GM12873 (cell line): ENCODE measurements at regions not wholly inside any gene's neighbourhood (a gene's known extent, or its start where the extent isn't known, plus 50 kb on each side); places are given as distances from the start of the nearest gene placed in this dataset.

Experiments
- TF ChIP-seq, protein P1 (sequence below): IDR thresholded peaks from 2 replicates; pipeline ENCODE4 v1.5.1; 2012; ENCODE audit warnings: low read depth, mild to moderate bottlenecking, moderate library complexity, low read length, control low read depth; ENCODE audit not compliant: insufficient read depth; ENCODE audit errors: missing control alignments

- TF ChIP-seq, protein P1, sequence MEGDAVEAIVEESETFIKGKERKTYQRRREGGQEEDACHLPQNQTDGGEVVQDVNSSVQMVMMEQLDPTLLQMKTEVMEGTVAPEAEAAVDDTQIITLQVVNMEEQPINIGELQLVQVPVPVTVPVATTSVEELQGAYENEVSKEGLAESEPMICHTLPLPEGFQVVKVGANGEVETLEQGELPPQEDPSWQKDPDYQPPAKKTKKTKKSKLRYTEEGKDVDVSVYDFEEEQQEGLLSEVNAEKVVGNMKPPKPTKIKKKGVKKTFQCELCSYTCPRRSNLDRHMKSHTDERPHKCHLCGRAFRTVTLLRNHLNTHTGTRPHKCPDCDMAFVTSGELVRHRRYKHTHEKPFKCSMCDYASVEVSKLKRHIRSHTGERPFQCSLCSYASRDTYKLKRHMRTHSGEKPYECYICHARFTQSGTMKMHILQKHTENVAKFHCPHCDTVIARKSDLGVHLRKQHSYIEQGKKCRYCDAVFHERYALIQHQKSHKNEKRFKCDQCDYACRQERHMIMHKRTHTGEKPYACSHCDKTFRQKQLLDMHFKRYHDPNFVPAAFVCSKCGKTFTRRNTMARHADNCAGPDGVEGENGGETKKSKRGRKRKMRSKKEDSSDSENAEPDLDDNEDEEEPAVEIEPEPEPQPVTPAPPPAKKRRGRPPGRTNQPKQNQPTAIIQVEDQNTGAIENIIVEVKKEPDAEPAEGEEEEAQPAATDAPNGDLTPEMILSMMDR: no peak
Measured at GRCh38 chr9:20242510-20243189, 379.6 kb downstream of the MLLT3 start.

GRCh38 chr9:20240498-20240897 is 381.8 kb downstream of the MLLT3 start:
- TF ChIP-seq, protein P1: no peak

GRCh38 chr9:20238921-20239320 is 383.4 kb downstream of the MLLT3 start:
- TF ChIP-seq, protein P1: no peak

DNA sequence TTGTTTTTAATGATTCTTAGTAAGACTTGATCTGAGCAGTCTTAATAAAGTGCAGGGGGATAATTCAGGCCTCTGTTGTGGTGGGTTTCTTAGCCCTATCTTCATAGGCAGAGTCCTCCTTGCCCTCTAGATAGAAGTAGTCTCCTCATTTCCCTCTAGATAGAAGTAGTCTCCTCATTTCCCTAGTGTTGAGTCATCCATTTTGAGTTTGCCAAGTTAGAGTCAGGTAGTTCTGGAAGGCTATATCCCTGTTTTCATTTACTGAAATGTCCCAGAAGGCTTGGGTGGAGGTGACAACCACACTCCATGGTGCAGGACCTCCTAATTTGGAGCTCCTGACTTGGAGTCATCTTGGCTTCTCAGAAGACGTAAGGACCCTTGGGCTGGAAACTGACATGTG is 384.6 kb downstream of the MLLT3 start:
- TF ChIP-seq, protein P1: no peak

- TF ChIP-seq, protein P1: no peak
Measured at GRCh38 chr9:20236676-20237075, 385.6 kb downstream of the MLLT3 start.

- TF ChIP-seq, protein P1: no peak
Measured at GRCh38 chr9:20228096-20228495, 394.2 kb downstream of the MLLT3 start.

DNA sequence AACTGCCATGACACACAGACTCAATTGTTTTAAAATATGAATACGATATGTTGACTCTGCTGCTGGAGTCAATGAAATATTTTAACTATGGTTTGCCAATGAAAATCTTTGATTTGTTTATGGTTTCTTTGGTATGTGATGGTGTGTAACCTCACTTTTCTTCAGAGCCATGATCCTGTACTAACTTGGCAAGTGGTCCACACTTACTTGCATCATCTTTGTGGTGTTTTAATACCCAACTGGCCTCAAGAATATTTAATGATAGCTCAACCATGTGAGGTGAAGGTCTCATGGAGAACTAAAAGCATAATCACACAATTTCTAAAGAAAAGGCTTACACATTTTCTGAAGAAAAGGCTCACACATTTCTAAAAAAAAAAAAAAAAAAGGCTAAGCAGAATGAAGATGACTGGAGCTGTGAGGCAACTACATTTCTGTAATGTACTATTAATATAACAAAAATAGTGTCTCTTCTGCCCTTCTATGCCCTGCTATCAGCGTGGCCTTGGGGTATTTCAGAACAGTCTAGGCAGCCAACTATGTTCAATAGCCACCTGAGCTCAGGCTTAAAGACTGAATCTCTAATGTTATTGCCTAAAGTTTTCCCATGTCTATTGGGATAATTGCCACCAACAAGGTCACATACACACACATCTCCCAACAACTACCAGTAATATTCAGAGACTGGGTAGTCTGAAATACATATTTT is 395.0 kb downstream of the MLLT3 start:
- TF ChIP-seq, protein P1: no peak
